Gastrocnemius medialis (tissue), 4 donors: ENCODE measurements at regions not wholly inside any gene's neighbourhood (a gene's known extent, or its start where the extent isn't known, plus 50 kb on each side); places are given as distances from the start of the nearest gene placed in this dataset.

Experiments
- ATAC-seq, 2 donors: fragments of 150-250 bp; one replicate each; pipeline ENCODE4 v1.9.1; 2016
- DNase-seq, 2 donors: peaks; one replicate each; pipeline ENCODE4 v3.0.0-alpha.2; 2019
- H3K27ac ChIP-seq, 4 donors: fragments of 200-600 bp; sonication (generic); 1 replicate in 1 of 4; 2 replicates in 3 of 4; pipeline ENCODE4 v1.5.1; 2016 to 2018; ENCODE audit warnings: mild to moderate bottlenecking in 2 of 4, moderate library complexity in 1 of 4
- H3K27me3 ChIP-seq, 3 donors: fragments of 200-600 bp; sonication (generic) in 2 of 3; 1 replicate in 1 of 3; 2 replicates in 2 of 3; pipeline versions ENCODE4 v1.5.1 to v1.6.0; 2016 to 2019; ENCODE audit warnings: mild to moderate bottlenecking in 1 of 3, moderate library complexity in 1 of 3
- H3K36me3 ChIP-seq, 2 donors: fragments of 200-600 bp; sonication (generic) in 1 of 2; one replicate each; pipeline ENCODE4 v1.5.1; 2017 to 2018
- H3K4me1 ChIP-seq, 2 donors: fragments of 200-600 bp; sonication (generic) in 1 of 2; one replicate each; pipeline ENCODE4 v1.5.1; 2016 to 2017; ENCODE audit warnings: mild to moderate bottlenecking in 2 of 2
- H3K4me3 ChIP-seq, 4 donors: fragments of 200-600 bp; sonication (generic) in 3 of 4; 1 replicate in 1 of 4; 2 replicates in 3 of 4; pipeline ENCODE4 v1.5.1; 2016 to 2019; ENCODE audit warnings: mild to moderate bottlenecking in 2 of 4
- H3K9me3 ChIP-seq, 3 donors: fragments of 200-600 bp; sonication (generic) in 2 of 3; 1 replicate in 1 of 3; 2 replicates in 2 of 3; pipeline ENCODE4 v1.5.1; 2016 to 2019
- POLR2A ChIP-seq, 2 donors: fragments of 450-650 bp; IDR thresholded peaks; one replicate each; pipeline ENCODE4 v1.6.1; 2017; ENCODE audit warnings: antibody characterized with exemption in 2 of 2, mild to moderate bottlenecking in 2 of 2, moderate library complexity in 2 of 2
- in situ Hi-C, 4 donors: fragments of 200-750 bp; cut with MboI; loops; one replicate each; pipeline versions ENCODE4 v1.15.0 to v1.8.0; 2017; ENCODE audit warnings: low sequenced_read_pairs in 4 of 4
- intact Hi-C: fragments of 100-400 bp; cut with DNase I; formaldehyde crosslinking; loops from one replicate; pipeline ENCODE4 v1.15.1; 2023; ENCODE audit warnings: low total_unique reads
- TF ChIP-seq, protein P1 (sequence below), 5 experiments: fragments of 450-650 bp in 3 of 5; fragments of 200-600 bp in 2 of 5; sonication (generic) in 2 of 5; IDR thresholded peaks in 4 of 5; conservative IDR thresholded peaks in 1 of 5; 1 replicate in 4 of 5; 2 replicates in 1 of 5; pipeline ENCODE4 v1.5.1; 2016 to 2019; ENCODE audit warnings: antibody characterized with exemption in 5 of 5, mild to moderate bottlenecking in 3 of 5, moderate library complexity in 3 of 5

DNA sequence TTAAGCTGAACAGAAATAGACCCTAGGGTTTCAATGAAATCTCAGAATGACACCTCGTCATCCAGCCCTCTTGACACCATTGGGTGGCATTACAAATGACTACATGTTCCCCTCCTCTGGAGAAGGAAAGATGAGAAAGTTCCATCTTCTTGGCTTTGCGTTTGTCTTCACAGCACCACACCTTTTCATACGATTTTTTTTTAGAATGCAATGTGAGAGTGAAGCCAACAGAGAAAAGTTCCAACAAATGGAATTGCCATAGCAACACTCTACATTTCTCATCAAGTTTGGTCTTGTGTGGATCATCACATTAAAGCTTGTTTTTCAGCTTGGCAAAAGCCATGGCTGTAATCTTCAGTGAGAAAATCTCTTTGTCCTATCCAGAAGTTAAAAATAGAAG, 183.4 kb upstream of the SNX7 start:
- Histone ChIP-seq H3K9me3 (no peaks in the 10 kb centered on the region), H3K4me3 (no peak overlapping the region), H3K4me1 (no peaks in the 10 kb centered on the region), H3K27ac (no peak overlapping the region), H3K36me3 (no peaks in the 10 kb centered on the region), H3K27me3 (no peaks in the 10 kb centered on the region)
- no peak for ATAC-seq
- no peak for DNase-seq
- intact Hi-C loops = no loop called here
- TF ChIP-seq POLR2A (IDR thresholded peaks at IDR 0.05) = no peak
- TF ChIP-seq, protein P1, sequence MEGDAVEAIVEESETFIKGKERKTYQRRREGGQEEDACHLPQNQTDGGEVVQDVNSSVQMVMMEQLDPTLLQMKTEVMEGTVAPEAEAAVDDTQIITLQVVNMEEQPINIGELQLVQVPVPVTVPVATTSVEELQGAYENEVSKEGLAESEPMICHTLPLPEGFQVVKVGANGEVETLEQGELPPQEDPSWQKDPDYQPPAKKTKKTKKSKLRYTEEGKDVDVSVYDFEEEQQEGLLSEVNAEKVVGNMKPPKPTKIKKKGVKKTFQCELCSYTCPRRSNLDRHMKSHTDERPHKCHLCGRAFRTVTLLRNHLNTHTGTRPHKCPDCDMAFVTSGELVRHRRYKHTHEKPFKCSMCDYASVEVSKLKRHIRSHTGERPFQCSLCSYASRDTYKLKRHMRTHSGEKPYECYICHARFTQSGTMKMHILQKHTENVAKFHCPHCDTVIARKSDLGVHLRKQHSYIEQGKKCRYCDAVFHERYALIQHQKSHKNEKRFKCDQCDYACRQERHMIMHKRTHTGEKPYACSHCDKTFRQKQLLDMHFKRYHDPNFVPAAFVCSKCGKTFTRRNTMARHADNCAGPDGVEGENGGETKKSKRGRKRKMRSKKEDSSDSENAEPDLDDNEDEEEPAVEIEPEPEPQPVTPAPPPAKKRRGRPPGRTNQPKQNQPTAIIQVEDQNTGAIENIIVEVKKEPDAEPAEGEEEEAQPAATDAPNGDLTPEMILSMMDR (IDR thresholded peaks at IDR 0.05 in 4 of 5, conservative IDR thresholded peaks at IDR 0.05 in 1 of 5) = no peak
- in situ Hi-C loops = no loop called here

DNA sequence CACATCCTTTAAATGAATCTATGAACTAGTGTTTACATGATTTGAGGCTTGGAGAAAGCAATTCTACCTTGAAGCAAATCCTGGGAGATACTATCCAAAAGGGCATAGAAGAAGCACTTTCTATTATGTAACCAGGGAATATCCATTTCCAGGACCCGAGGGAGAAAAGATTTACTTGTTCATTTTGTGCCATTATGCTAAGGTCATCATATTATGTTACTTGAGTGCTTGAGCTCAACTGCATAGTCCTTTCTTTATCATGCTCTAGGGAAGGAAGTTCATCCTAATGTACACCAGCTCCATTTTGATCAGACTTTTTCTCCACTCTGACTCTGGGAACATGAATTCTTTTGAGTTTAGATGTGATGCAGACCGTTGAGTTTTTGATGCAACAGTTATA, 188.6 kb upstream of the SNX7 start:
- Histone ChIP-seq H3K27ac (no peak overlapping the region), H3K4me3 (no peak overlapping the region), H3K9me3 (no peaks in the 10 kb centered on the region), H3K27me3 (no peaks in the 10 kb centered on the region), H3K4me1 (no peaks in the 10 kb centered on the region), H3K36me3 (no peaks in the 10 kb centered on the region)
- DNase-seq (no peak), ATAC-seq (no peak)
- intact Hi-C loops = no loop called here
- in situ Hi-C loops = no loop called here
- TF ChIP-seq, protein P1 (IDR thresholded peaks at IDR 0.05 in 4 of 5, conservative IDR thresholded peaks at IDR 0.05 in 1 of 5) = no peak
- no peak for TF ChIP-seq POLR2A (IDR thresholded peaks at IDR 0.05)

DNA sequence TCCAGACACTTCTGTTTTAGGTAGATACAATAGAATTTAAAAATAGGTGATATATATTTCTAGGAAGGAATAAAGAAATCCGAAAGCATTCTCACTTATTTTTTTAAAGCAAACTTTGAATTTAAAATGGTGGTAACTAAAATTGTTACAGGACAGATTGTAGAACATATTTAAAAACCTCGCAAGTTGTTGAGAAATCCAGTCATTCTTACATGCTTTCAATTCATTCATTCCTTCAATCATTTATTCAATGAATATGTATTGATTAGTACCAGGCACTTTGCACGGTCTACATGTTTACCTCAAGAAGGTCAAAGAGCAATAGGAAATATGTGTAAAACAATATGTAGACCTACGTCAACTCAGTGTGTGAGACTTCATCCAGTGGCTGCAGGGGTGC, 189.9 kb upstream of the SNX7 start:
- in situ Hi-C loops (no loop called here), intact Hi-C loops (no loop called here)
- TF ChIP-seq, protein P1 (IDR thresholded peaks at IDR 0.05 in 4 of 5, conservative IDR thresholded peaks at IDR 0.05 in 1 of 5) = no peak
- TF ChIP-seq POLR2A (IDR thresholded peaks at IDR 0.05) = no peak
- Histone ChIP-seq H3K4me1 (no peaks in the 10 kb centered on the region), H3K27ac (no peak overlapping the region), H3K9me3 (no peaks in the 10 kb centered on the region), H3K27me3 (no peaks in the 10 kb centered on the region), H3K4me3 (no peak overlapping the region), H3K36me3 (no peaks in the 10 kb centered on the region)
- ATAC-seq (no peak), DNase-seq (no peak)

DNA sequence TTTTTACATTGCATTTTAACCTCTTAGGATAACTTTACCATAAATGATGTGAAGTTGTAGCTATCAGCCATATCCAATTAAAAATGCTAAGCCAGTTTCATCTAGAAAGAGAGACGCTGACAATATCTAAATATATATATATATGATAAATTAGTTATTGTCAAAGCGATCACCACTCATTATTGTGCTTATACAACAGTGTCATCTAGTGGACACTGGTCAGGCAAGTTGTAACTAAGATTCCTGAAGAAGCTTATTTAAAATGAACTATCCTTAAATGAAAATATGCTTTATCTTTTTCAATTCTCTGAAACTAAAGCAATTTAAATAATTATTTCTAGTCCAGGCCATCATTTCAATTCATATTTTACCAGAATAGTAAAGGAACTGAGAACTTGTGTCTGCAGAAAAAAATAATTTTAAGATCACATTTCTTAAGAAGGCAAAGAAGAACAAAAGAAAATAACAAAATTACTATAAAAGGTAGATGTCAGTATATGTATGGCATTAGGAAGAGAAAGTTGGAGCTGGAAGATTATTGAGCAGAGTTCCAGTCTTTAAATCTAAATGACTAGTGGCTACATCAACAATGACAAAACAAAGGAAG, 193.3 kb upstream of the SNX7 start:
- H3K36me3 ChIP-seq = no peaks in the 10 kb centered on the region
- ATAC-seq (peak in 1 of 2 donors; percentile 55), DNase-seq (no peak)
- no peaks in the 10 kb centered on the region for H3K4me1 ChIP-seq
- intact Hi-C loops = no loop called here
- in situ Hi-C loops = no loop called here
- no peak overlapping the region for H3K4me3 ChIP-seq
- TF ChIP-seq POLR2A (IDR thresholded peaks at IDR 0.05) = no peak
- TF ChIP-seq, protein P1 (IDR thresholded peaks at IDR 0.05 in 4 of 5, conservative IDR thresholded peaks at IDR 0.05 in 1 of 5) = peak; percentile 19 to 92 (median 65)
- no peaks in the 10 kb centered on the region for H3K9me3 ChIP-seq
- no peaks in the 10 kb centered on the region for H3K27me3 ChIP-seq
- no peak overlapping the region for H3K27ac ChIP-seq

DNA sequence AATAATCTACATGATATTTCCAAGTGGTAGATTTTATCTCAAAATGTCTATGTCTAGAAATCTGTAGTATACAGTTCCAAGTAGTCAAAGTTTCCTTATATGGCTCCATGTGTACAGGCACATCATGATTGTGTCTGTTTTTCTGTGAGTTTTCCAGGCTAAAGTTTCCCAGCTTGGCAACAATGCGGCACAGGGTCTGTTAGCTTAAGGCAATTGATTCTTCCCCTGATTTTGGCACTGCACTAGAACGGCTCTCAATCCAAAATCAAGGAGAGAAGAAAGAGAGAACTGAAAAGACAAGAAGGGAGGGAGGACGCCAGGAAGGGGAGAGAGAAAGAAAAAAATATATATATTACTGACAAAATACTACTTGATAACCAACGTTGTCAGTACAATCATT, 193.9 kb upstream of the SNX7 start:
- TF ChIP-seq POLR2A (IDR thresholded peaks at IDR 0.05) = no peak
- TF ChIP-seq, protein P1 (IDR thresholded peaks at IDR 0.05 in 4 of 5, conservative IDR thresholded peaks at IDR 0.05 in 1 of 5) = no peak
- Histone ChIP-seq H3K36me3 (no peaks in the 10 kb centered on the region), H3K9me3 (no peaks in the 10 kb centered on the region), H3K27me3 (no peaks in the 10 kb centered on the region), H3K27ac (no peak overlapping the region), H3K4me3 (no peak overlapping the region), H3K4me1 (no peaks in the 10 kb centered on the region)
- ATAC-seq = no peak
- intact Hi-C loops = no loop called here
- in situ Hi-C loops = no loop called here
- DNase-seq = no peak
